Transverse colon (tissue), 3 donors: ENCODE measurements at regions not wholly inside any gene's neighbourhood (a gene's known extent, or its start where the extent isn't known, plus 50 kb on each side); places are given as distances from the start of the nearest gene placed in this dataset.

Source experiments
- CTCF ChIP-seq, 5 experiments: fragments of 200-600 bp in 3 of 5; fragments of 450-650 bp in 2 of 5; sonication (generic) in 3 of 5; IDR thresholded peaks; 1 replicate in 2 of 5; 2 replicates in 3 of 5; pipeline ENCODE4 v1.5.1; 2016 to 2017; ENCODE audit warnings: antibody characterized with exemption in 5 of 5, inconsistent platforms in 3 of 5, mild to moderate bottlenecking in 2 of 5, moderate library complexity in 1 of 5
- EP300 ChIP-seq: sonication (generic); formaldehyde crosslinking; IDR thresholded peaks from one replicate; pipeline ENCODE4 v1.6.1; 2017; ENCODE audit warnings: antibody characterized with exemption, low read depth

- TF ChIP-seq CTCF (IDR thresholded peaks at IDR 0.05) (no peak), EP300 (no peak)
Observed at GRCh38 chr14:34181338-34181737, 230.5 kb upstream of the EGLN3 start.
